ENCODE measurements at regions not wholly inside any gene's neighbourhood (a gene's known extent, or its start where the extent isn't known, plus 50 kb on each side); places are given as distances from the start of the nearest gene placed in this dataset.
"Not testable (repeated sequence)": the region's sequence is repeated elsewhere in the genome, so short reads cannot be mapped to it uniquely, and the experiment has no call there.

GRCh38 chr6:135605278-135605790, 107.8 kb upstream of the AHI1 start:
- Histone ChIP-seq H3K9me3 (ENCODE audit: control insufficient read depth, insufficient read depth, low read depth, low read length) (0 out of 2 replicates have a peak, but pooled peaks cover 3% of the 10 kb centered on the region), H3K4me1 (ENCODE audit: control insufficient read depth, insufficient read depth, low read length) (no peaks in the 10 kb centered on the region), H3K27me3 (ENCODE audit: control insufficient read depth, insufficient read depth, low read length) (no peaks in the 10 kb centered on the region), H3K36me3 (ENCODE audit: control insufficient read depth, insufficient read depth, low read length) (no peaks in the 10 kb centered on the region), H3K4me3 (ENCODE audit: low read depth, low read length) (no peak overlapping the region), H3K27ac (ENCODE audit: low read depth, low read length) (no peak overlapping the region), H3K9ac (ENCODE audit: low read length) (no peak overlapping the region)

- Histone ChIP-seq H3K27me3 (ENCODE audit: control insufficient read depth, insufficient read depth, low read length) (no peaks in the 10 kb centered on the region), H3K36me3 (ENCODE audit: control insufficient read depth, insufficient read depth, low read length) (no peaks in the 10 kb centered on the region), H3K4me1 (ENCODE audit: control insufficient read depth, insufficient read depth, low read length) (no peaks in the 10 kb centered on the region), H3K4me3 (ENCODE audit: low read depth, low read length) (no peak overlapping the region), H3K9ac (ENCODE audit: low read length) (no peak overlapping the region), H3K9me3 (ENCODE audit: control insufficient read depth, insufficient read depth, low read depth, low read length) (0 out of 2 replicates have a peak, but pooled peaks cover 3% of the 10 kb centered on the region), H3K27ac (ENCODE audit: low read depth, low read length) (no peak overlapping the region)
These were observed 108.9 kb upstream of the AHI1 start for GRCh38 chr6:135606392-135606791.

- no peaks in the 10 kb centered on the region for H3K4me1 ChIP-seq (ENCODE audit: control insufficient read depth, insufficient read depth, low read length)
- no peak overlapping the region for H3K27ac ChIP-seq (ENCODE audit: low read depth, low read length)
- H3K4me3 ChIP-seq (ENCODE audit: low read depth, low read length): no peak overlapping the region
- H3K9me3 ChIP-seq (ENCODE audit: control insufficient read depth, insufficient read depth, low read depth, low read length): no peaks in the 10 kb centered on the region
- H3K9ac ChIP-seq (ENCODE audit: low read length): no peak overlapping the region
- no peaks in the 10 kb centered on the region for H3K36me3 ChIP-seq (ENCODE audit: control insufficient read depth, insufficient read depth, low read length)
- no peaks in the 10 kb centered on the region for H3K27me3 ChIP-seq (ENCODE audit: control insufficient read depth, insufficient read depth, low read length)
These were observed 110.5 kb upstream of the AHI1 start for GRCh38 chr6:135608031-135608430.

- not testable (repeated sequence) for H3K4me3 ChIP-seq (ENCODE audit: low read depth, low read length); H3K36me3 ChIP-seq (ENCODE audit: control insufficient read depth, insufficient read depth, low read length); H3K9ac ChIP-seq (ENCODE audit: low read length); H3K27ac ChIP-seq (ENCODE audit: low read depth, low read length); H3K27me3 ChIP-seq (ENCODE audit: control insufficient read depth, insufficient read depth, low read length); H3K9me3 ChIP-seq (ENCODE audit: control insufficient read depth, insufficient read depth, low read depth, low read length); H3K4me1 ChIP-seq (ENCODE audit: control insufficient read depth, insufficient read depth, low read length)
These were observed 112.7 kb upstream of the AHI1 start for GRCh38 chr6:135610192-135610591.

GRCh38 chr6:135616655-135617054, 119.1 kb upstream of the AHI1 start:
- Histone ChIP-seq H3K9me3 (ENCODE audit: control insufficient read depth, insufficient read depth, low read depth, low read length) (no peaks in the 10 kb centered on the region), H3K36me3 (ENCODE audit: control insufficient read depth, insufficient read depth, low read length) (no peaks in the 10 kb centered on the region), H3K27ac (ENCODE audit: low read depth, low read length) (no peak overlapping the region), H3K4me1 (ENCODE audit: control insufficient read depth, insufficient read depth, low read length) (no peaks in the 10 kb centered on the region), H3K4me3 (ENCODE audit: low read depth, low read length) (no peak overlapping the region), H3K9ac (ENCODE audit: low read length) (no peak overlapping the region), H3K27me3 (ENCODE audit: control insufficient read depth, insufficient read depth, low read length) (no peaks in the 10 kb centered on the region)

GRCh38 chr6:135617222-135617621, 119.7 kb upstream of the AHI1 start:
- no peaks in the 10 kb centered on the region for H3K27me3 ChIP-seq (ENCODE audit: control insufficient read depth, insufficient read depth, low read length)
- no peak overlapping the region for H3K9ac ChIP-seq (ENCODE audit: low read length)
- no peaks in the 10 kb centered on the region for H3K9me3 ChIP-seq (ENCODE audit: control insufficient read depth, insufficient read depth, low read depth, low read length)
- no peaks in the 10 kb centered on the region for H3K4me1 ChIP-seq (ENCODE audit: control insufficient read depth, insufficient read depth, low read length)
- no peak overlapping the region for H3K27ac ChIP-seq (ENCODE audit: low read depth, low read length)
- no peak overlapping the region for H3K4me3 ChIP-seq (ENCODE audit: low read depth, low read length)
- no peaks in the 10 kb centered on the region for H3K36me3 ChIP-seq (ENCODE audit: control insufficient read depth, insufficient read depth, low read length)

- peaks cover 5% of the 10 kb centered on the region; the same call in 1 of the 2 replicates for H3K9me3 ChIP-seq (ENCODE audit: control insufficient read depth, insufficient read depth, low read depth, low read length)
- no peak overlapping the region for H3K4me3 ChIP-seq (ENCODE audit: low read depth, low read length)
- H3K27ac ChIP-seq (ENCODE audit: low read depth, low read length): no peak overlapping the region
- no peaks in the 10 kb centered on the region for H3K27me3 ChIP-seq (ENCODE audit: control insufficient read depth, insufficient read depth, low read length)
- H3K36me3 ChIP-seq (ENCODE audit: control insufficient read depth, insufficient read depth, low read length): no peaks in the 10 kb centered on the region
- no peaks in the 10 kb centered on the region for H3K4me1 ChIP-seq (ENCODE audit: control insufficient read depth, insufficient read depth, low read length)
- H3K9ac ChIP-seq (ENCODE audit: low read length): no peak overlapping the region
These were observed 124.5 kb upstream of the AHI1 start for GRCh38 chr6:135622081-135622480.

- Histone ChIP-seq H3K9me3 (ENCODE audit: control insufficient read depth, insufficient read depth, low read depth, low read length) (peaks cover 5% of the 10 kb centered on the region; the same call in 1 of the 2 replicates), H3K4me3 (ENCODE audit: low read depth, low read length) (no peak overlapping the region), H3K27ac (ENCODE audit: low read depth, low read length) (no peak overlapping the region), H3K4me1 (ENCODE audit: control insufficient read depth, insufficient read depth, low read length) (no peaks in the 10 kb centered on the region), H3K27me3 (ENCODE audit: control insufficient read depth, insufficient read depth, low read length) (no peaks in the 10 kb centered on the region), H3K9ac (ENCODE audit: low read length) (no peak overlapping the region), H3K36me3 (ENCODE audit: control insufficient read depth, insufficient read depth, low read length) (no peaks in the 10 kb centered on the region)
These were observed 126.4 kb upstream of the AHI1 start for GRCh38 chr6:135623979-135624378.

- Histone ChIP-seq H3K4me3 (ENCODE audit: low read depth, low read length) (no peak overlapping the region), H3K27ac (ENCODE audit: low read depth, low read length) (no peak overlapping the region), H3K9me3 (ENCODE audit: control insufficient read depth, insufficient read depth, low read depth, low read length) (peaks cover 5% of the 10 kb centered on the region; the same call in 1 of the 2 replicates), H3K9ac (ENCODE audit: low read length) (no peak overlapping the region), H3K27me3 (ENCODE audit: control insufficient read depth, insufficient read depth, low read length) (no peaks in the 10 kb centered on the region), H3K4me1 (ENCODE audit: control insufficient read depth, insufficient read depth, low read length) (no peaks in the 10 kb centered on the region), H3K36me3 (ENCODE audit: control insufficient read depth, insufficient read depth, low read length) (no peaks in the 10 kb centered on the region)
These were observed 127.1 kb upstream of the AHI1 start for GRCh38 chr6:135624402-135625295.

GRCh38 chr6:135626001-135626400, 128.5 kb upstream of the AHI1 start:
- H3K27ac ChIP-seq (ENCODE audit: low read depth, low read length); H3K36me3 ChIP-seq (ENCODE audit: control insufficient read depth, insufficient read depth, low read length); H3K9ac ChIP-seq (ENCODE audit: low read length); H3K4me3 ChIP-seq (ENCODE audit: low read depth, low read length); H3K4me1 ChIP-seq (ENCODE audit: control insufficient read depth, insufficient read depth, low read length); H3K27me3 ChIP-seq (ENCODE audit: control insufficient read depth, insufficient read depth, low read length); H3K9me3 ChIP-seq (ENCODE audit: control insufficient read depth, insufficient read depth, low read depth, low read length): not testable (repeated sequence)

- peaks cover 5% of the 10 kb centered on the region; the same call in 1 of the 2 replicates for H3K4me1 ChIP-seq (ENCODE audit: control insufficient read depth, insufficient read depth, low read length)
- H3K9ac ChIP-seq (ENCODE audit: low read length): no peak overlapping the region
- H3K4me3 ChIP-seq (ENCODE audit: low read depth, low read length): no peak overlapping the region
- no peaks in the 10 kb centered on the region for H3K36me3 ChIP-seq (ENCODE audit: control insufficient read depth, insufficient read depth, low read length)
- H3K27me3 ChIP-seq (ENCODE audit: control insufficient read depth, insufficient read depth, low read length): no peaks in the 10 kb centered on the region
- peaks cover 5% of the 10 kb centered on the region; the same call in 1 of the 2 replicates for H3K9me3 ChIP-seq (ENCODE audit: control insufficient read depth, insufficient read depth, low read depth, low read length)
- no peak overlapping the region for H3K27ac ChIP-seq (ENCODE audit: low read depth, low read length)
These were observed 129.7 kb upstream of the AHI1 start for GRCh38 chr6:135627092-135627715.
